DMS114 treated with DMSO at 0.1 percent for 48 hours (cell line): ENCODE measurements at regions not wholly inside any gene's neighbourhood (a gene's known extent, or its start where the extent isn't known, plus 50 kb on each side); places are given as distances from the start of the nearest gene placed in this dataset.

Experiments
- DNase-seq: peaks from one replicate; lab custom pipeline; 2025; ENCODE audit not compliant: unreplicated experiment; lab: John Stamatoyannopoulos, UW

DNA sequence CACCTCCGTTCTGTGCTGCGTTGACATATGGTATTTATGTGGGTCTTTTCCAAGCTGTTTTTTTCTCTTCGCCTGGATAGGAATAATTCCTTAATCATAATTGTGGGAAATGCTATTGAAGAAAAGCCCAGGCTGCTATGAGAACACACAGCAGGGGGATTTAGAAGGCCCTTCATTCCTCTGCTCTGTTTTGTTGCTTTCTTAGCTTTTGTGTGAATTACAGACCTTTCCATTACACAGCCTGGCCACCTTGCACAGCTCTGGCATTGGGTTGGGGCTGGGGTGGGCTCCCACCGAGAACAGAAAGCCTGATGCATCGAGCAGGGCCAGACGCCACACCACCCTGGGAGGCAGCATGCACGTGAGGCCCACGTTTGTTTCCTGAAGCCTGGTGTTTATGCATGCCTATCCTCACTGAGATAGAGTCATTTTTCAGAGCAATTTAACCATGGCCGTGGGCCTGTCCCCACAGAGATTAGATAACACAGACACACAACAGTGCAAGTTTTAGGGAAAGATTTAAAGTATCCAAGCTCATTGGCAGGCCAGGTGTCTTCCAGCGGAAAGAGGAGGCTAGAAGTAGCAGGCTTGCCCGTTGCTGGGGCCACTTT lies 287.6 kb upstream of the PWP1 start:
- DNase-seq: no peak

GRCh38 chr12:107399046-107399445 lies 286.6 kb upstream of the PWP1 start:
- DNase-seq: no peak

DNA sequence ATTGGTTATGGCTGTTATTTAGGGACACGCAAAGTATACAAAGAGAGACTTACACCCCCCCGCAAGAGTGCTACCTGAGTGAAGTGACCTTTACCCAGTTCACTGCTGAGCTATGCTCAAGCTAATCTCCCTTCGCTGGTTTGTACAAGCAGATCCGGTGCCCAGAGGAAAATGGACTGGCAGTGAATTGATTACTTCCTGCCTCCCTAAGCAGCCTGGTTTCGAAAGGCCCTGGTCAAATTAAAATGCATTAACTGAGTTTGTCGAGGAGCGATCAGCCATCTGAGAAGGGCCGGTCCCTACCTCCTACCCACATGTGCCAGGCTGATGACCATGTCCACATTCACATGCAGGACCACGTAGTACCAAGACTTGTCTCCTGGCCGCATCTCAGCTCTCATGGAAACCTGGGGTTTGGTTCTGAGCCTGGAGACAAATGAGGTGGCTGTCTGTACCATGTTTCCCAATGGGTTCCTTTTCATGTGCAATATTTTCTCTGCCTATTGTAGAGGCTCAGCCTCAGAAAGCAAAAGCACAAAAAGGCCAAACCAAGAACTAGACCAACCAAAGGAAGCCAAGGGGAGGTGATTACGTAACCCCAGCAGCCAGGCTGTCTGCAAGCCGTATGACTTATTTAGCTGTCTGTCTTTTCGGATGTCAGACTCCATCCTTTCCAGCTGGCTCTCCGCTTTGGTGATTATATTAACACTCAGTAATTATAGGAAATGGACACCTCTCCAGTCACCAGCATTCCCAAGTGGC lies 284.7 kb upstream of the PWP1 start:
- no peak for DNase-seq

GRCh38 chr12:107402041-107403022 lies 283.3 kb upstream of the PWP1 start:
- peak; percentile 54 for DNase-seq

DNA sequence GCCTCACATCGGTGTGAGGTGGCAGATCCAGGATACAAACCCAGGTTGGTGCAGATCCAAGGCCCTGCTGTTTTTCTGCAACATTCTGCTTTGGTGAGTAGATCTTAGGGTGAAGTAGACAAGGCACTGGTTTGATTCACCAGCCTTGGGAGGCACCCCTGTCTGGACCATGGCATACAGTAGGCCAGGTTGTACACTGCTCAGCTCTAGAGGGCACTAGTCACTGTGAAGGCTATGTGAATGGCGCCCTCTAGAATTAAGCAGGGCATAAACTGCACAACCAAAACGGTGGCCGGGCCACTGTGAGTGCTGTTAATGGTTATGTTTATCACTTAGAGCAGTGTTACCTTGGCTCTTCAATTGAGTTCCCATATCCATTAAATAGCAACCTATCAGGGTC lies 280.6 kb upstream of the PWP1 start:
- DNase-seq: peak; percentile 9

GRCh38 chr12:107405436-107405835 lies 280.2 kb upstream of the PWP1 start:
- DNase-seq: no peak

- DNase-seq: no peak
Measured at GRCh38 chr12:107406932-107407331, 278.7 kb upstream of the PWP1 start.

- DNase-seq: no peak
Measured at GRCh38 chr12:107411792-107412535, 273.6 kb upstream of the PWP1 start.

- DNase-seq: no peak
Measured at GRCh38 chr12:107415071-107415470, 270.5 kb upstream of the PWP1 start.

DNA sequence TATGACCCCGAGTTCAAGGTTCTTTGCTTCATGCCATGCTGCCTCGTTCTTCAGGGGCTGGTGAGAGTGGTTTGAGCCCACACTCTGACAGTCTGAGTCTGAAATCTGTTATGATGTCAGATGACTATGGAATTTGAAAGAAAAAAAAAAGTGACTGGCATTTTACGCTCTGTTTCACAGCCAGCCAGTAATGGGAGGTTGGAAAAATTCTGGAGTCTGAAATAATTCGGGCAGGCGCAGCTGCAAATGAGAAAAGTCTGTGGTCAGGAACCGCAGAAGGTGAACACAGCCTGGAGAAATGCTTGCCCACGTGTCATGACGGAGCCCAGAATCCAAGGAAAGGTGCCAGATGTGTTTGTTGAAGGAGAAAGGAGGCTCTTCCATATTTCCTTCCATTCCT lies 269.8 kb upstream of the PWP1 start:
- no peak for DNase-seq

GRCh38 chr12:107417004-107417403 lies 268.6 kb upstream of the PWP1 start:
- no peak for DNase-seq

DNA sequence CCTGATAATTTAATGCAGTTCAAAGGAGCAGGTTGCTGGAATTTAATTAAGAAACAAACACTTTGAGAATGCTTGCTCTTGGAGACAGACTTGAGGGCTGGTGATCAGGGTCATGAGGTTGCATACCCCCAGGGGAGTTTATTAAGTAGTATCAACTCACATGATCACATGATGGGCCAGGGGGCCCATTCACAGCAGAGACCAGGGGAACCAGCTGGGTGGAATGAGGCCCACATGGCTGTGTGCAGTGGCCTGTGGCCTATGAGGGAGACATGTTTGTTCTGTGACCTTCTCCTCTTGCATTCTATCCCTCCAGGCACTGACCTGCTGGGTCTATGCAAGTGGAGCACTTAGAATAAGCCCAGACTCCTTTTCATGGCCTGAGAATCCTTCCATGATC lies 266.6 kb upstream of the PWP1 start:
- no peak for DNase-seq

GRCh38 chr12:107423531-107423930 lies 262.1 kb upstream of the PWP1 start:
- no peak for DNase-seq

DNA sequence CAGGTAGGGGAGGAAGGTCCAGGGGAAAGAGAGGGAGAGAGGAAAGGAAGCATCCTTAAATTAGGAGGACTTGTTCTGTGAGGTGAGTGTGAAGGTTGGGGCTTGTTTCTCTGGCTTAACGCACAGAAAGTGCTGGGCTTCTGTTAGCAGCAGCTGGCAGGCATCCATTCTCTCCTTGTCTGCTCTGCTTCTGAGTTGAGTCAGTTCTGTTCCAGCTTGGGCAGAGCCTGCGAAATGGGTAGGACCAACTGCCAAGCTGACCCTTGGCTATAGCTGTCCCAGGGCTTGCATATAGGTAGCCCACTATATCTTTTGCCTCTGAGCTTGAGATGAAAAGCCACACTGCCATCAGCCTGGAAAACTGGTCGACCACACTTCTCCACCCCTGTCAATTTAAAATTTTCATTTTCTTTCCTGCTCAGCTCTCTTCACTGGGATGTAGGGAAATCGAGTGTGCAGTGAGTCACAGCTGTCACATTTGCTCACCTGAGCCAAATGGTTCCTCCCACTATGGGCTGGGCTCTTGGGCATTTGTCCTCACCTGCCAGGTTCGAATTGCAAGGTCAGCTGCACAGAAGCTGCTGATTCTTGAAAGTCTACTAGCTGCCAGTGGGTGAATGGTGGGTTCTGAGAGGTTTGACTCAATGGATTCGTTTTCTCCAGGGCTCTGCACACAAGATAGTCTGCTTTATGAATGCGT lies 256.4 kb upstream of the PWP1 start:
- DNase-seq: no peak

DNA sequence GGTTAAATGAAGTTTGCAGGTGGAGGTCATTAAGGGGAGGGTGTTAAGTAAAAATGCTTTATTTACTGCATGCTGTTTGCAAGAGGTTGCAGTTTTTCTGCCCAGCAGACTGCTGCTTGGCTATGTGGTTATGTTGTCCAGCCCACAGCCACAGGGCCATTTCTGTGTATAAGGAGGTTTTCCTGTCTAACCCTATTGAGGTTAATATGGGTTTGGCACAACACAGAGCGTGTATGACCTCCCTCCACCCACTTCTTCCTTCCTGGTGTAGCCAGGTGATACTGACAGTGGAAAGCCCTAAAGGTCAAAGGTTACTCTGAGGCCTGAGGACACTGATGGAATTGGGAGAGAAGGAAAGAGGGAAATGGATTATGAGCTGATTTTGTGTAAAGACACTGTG lies 253.7 kb upstream of the PWP1 start:
- no peak for DNase-seq

- DNase-seq: no peak
Measured at GRCh38 chr12:107435072-107435471, 250.5 kb upstream of the PWP1 start.

GRCh38 chr12:107435520-107435919 lies 250.1 kb upstream of the PWP1 start:
- DNase-seq: no peak

DNA sequence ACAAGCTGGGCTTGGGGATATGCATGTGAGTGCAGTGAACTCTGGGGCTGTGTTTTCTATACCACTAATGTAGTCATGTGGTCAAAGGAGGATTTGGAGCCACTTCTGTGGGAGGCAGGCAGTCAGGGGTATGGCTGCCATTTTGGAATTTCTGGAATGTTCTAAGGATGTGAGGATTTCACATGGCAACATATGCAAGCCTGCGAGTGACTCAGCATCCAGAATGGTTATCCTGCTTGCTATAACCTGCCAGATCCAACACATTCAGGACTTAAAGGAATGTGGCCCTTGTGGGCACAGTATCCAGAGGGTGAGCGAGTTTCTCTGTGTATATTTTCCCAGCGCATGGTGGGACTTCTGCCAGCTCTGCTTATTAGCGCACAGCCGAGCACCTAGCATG lies 249.2 kb upstream of the PWP1 start:
- no peak for DNase-seq

DNA sequence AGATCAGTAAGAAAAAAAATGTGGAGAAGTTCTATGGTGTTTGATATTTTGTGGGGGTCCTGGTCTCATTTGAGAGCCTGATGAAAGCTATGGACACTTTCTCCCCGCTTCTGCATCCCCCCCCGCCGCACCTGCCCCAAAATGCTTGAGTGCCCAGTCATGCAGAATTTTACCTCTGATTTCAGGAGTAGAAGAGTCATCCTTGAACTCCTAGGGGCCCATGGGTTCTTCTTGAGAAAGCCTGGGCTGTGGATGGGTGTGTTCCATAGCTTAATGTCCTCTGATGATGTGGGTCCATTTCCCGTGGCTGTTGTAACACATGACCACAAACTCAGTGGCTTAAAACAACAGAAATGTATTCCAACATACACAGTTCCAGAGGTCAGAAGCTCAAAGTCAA lies 248.8 kb upstream of the PWP1 start:
- no peak for DNase-seq

GRCh38 chr12:107437954-107438353 lies 247.6 kb upstream of the PWP1 start:
- DNase-seq: no peak
